ENCODE measurements at regions not wholly inside any gene's neighbourhood (a gene's known extent, or its start where the extent isn't known, plus 50 kb on each side); places are given as distances from the start of the nearest gene placed in this dataset.

DNA sequence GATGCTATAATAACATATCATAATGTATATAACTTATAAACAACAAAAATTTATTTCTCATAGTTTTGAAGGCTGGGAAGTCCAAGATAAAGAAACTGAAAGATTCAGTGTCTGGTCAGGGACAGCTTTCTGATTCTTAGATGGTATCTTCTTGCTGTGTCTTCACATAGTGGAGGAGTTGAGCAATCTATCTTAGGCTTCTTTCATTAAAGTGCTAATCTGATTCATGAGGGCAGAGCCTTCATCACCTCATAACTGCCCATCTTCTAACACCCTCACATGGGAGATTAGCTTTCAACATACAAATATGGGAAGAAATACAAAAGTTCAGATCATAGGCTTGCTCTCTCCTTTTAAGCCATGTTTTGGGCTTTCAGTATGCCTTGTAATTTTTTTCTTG is 774.8 kb upstream of the EPHA6 start:
- no peak for DNase-seq

GRCh38 chr3:96059301-96059700 is 755.1 kb upstream of the EPHA6 start:
- no peak for DNase-seq

DNA sequence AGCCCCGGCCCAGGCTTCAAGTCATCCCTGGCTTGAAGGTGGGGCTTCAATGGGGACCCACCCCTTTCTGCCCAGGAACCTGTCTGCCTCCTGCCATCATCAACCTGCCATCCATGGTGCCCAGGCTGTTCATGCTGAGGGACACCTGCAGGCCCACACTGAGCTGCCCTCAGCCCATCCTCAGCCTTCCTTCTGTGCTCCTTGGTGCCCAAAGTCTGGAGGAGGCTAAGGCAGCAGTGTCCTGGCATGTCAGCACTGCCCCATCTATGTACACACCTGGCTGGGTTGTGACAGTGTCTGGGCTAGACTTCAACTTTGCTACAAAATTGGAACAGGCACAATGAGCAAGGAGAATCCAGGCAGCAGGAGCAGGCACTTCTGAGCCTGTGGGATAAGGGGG is 745.3 kb upstream of the EPHA6 start:
- no peak for DNase-seq

DNA sequence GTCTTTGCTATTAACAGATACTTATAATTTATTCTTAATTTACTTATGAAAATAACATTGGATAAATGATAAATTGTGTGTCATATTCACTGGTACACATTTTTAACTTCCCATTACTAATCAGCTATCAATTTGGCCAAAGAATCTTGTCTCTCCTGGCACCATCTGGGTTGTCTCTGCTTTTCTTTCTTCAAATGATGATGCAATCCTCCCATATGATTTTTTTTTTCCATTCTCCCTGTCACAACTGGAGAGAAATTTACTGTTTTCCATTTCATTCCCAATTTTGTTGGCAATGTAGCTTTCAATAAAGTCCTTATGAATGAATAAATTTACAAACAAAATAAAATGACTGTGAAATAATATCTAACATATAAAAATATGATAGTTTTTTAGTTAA is 743.7 kb upstream of the EPHA6 start:
- no peak for DNase-seq

- no peak for DNase-seq
These were observed 743.3 kb upstream of the EPHA6 start for GRCh38 chr3:96071097-96071496.

DNA sequence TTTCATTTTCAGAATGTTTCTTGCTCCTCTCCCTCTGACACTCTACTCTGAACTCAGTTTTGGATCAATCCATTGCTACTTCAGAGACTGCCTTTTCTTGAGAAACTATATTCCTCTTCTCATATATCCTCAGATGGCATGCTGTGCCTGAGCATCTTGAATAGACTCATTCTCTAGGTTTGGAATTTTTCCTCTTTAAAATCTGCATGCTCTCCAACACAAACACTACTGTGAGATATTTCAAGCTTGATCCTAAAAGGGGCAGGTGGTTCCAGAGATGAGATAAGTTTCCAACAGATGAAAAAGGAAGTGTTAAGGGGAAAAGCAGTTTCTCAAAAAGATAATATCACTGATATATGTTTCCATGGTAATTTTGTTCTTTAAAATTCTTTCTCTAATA is 742.2 kb upstream of the EPHA6 start:
- DNase-seq: no peak

DNA sequence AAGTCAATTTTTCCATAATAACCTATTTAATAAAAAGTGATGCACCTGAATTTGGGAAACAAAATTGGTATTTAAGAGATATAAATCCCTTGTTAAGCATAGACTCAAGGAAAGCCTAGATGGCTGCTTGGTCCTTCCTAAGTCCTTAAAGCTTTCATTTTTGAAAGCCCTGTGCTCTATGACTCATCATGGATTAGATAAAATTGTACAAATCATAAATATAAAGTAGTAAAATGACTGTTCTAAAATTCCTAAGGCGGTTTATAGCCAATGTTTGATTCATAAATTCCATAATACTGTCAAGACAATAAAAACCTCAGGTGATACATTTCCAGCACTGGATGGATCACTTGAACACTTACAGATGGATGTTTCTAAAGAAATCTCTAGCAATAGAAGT is 730.8 kb upstream of the EPHA6 start:
- DNase-seq: no peak

DNA sequence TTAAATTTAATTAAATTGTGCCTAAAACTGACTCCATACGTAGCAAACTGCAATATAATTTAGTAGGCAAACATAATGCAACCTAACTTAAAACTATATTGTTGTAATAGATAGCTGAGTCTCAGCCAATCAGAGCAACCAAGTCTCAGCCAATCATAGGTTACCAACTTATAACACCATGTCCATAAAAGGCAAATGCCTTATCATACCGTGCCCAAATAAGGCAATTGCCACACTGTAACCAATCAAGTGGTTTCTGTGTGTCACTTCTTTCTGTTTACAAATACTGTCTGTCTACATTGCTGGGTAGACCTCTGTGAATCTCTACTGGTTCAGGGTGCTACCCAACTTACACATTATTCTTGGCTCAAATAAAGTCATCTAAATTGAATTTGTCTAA is 728.4 kb upstream of the EPHA6 start:
- DNase-seq: no peak

- no peak for DNase-seq
These were observed 713.3 kb upstream of the EPHA6 start for GRCh38 chr3:96101006-96101560.

- no peak for DNase-seq
These were observed 707.7 kb upstream of the EPHA6 start for GRCh38 chr3:96106701-96107100.
